Amniotic stem cell (primary cell): ENCODE measurements at regions not wholly inside any gene's neighbourhood (a gene's known extent, or its start where the extent isn't known, plus 50 kb on each side); places are given as distances from the start of the nearest gene placed in this dataset.

ENCODE experiments used
- DNase-seq: peaks from one replicate; lab custom pipeline; 2025; lab: John Stamatoyannopoulos, UW

DNA sequence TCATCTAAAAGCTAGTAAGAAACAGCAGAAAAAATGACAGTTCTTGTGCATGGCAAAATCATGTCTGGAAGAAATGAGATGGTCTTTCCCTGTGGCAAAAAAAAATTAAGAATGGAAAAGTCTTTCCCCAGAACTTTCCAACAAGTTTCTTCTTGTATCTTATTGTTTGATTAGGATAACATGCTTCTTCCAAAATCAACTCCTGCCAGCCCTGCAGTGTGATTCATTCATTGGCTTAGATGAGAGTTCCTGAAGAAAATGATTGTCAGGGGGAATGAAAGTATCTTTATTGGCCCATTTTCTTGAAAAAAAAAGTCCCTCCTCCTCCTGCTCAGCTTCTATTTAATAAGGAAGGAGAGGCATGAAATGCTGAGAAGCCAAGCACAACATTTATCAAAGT lies 407.7 kb downstream of the ARAP2 start:
- no peak for DNase-seq

DNA sequence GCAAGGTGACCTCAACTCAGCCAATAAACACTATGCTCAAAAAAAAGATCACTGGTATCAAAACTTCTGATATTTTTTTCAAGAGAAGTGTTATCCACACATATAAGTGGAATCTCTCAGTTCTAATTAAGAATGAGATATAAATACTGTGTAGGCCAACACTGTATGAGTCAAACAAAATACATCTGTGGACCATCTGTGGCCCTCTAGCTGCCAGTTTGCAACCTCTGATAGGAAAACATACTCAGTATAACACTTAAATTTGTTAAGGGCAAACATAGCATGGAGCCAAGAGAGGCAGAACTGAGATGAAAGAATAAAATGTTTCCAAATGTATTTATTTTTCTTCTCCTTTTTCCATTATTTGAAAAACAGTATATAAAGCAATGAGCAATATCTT lies 377.3 kb downstream of the ARAP2 start:
- no peak for DNase-seq

DNA sequence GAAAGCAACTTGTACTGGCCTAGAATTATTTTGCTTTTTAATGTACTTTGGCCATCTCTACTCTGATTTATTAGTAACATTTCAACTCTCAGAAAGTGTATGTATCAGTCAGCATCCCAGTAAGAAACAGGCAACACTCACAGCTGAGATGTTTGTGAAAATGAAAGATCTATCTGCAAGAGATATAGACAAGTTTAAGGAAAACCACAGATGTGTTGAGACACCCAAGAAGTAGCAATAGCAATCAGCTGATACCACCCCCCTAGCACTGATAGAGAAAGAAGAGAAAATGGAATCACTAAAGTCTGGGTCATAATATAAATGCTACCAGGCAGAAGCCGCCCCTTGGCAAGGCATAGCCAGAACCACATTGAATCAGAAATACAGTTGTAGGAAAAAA lies 372.0 kb downstream of the ARAP2 start:
- DNase-seq, result no peak

DNA sequence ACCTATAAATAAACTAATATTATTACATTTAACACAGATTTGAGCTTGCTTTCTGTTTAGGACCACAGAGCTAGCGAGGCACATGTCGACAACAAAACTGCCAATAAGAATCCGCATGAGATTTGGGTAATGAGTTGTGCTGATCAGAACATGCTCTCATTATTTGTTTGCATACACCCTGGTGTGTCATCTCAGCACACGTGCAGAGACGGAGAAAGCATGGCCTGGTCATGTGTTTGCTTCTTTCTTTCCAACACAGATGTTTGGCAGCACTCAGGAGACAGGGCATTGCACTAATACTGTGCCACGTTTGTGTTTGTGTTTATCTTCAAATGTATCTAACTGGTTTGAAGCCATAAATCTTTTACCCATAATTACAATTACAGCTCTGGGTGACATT lies 364.8 kb downstream of the ARAP2 start:
- no peak for DNase-seq

DNA sequence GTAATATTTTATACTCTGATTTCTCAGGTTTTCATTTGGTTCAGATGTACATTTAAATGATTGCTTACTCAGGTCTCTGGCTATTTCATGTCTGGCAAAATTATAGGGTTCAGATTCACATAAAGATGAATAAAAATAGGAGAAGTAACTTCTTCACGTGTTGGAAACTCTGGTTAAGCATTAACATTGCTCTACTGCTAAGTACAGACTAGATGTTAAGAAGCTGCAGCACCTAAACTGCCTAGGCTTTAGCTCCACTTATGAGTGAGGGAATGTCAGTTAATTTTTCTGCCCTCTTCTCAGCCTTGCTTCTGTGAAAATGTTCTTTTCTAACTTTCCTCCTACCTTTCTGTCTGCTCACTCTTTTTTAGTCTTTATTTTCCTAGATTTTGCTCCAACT lies 361.2 kb downstream of the ARAP2 start:
- no peak for DNase-seq

DNA sequence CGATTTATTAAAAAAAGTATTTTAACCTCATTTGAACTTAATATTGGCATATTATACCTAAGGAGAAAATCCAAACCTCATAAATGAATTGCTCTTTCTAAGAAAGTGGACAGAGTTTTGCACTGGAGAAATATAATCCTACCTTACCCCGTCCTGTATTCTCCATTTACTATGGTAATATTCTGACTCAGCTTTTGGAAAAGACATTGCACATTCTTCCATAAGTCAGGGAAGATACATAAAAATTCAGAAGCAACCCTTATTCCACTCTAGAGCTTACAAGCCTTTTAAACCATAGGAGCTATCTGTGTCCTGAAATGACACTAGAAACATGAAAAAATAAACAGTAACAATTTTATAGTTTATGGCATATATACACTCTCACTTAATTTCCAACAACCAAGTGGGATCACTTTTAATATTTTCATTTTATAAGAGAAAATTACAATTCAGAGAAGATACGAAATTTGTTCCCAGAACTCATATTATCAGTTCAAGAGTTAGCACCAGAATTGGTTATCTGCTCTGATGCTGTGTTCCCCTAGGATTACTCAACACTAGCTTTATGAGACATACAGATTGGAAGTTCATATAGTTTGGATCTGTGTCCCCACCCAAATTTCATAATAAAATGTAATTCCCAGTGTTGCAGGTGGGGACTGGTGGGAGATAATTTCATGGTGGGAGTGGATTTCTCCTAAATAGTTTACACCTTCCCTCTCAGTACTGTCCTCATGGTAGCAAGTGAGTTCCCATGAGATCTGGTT lies 359.4 kb downstream of the ARAP2 start:
- no peak for DNase-seq

DNA sequence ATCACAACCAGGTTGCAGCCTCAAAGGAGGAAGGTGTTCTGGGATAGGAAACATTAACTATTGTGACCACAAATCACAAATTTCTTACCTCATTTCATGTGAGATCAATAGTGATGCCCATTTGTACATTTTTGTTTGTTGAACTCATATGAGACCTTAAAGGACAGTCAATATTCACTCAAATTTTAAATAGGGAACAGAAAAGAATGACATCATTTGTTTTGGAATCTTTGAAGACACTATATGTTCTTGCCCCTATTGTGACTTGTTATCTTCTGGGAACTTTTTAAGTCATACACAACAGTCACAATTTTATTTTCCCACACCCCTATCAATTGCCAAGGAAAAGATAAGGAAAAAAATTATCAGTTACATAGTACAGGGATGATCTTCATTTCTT lies 346.5 kb downstream of the ARAP2 start:
- no peak for DNase-seq

DNA sequence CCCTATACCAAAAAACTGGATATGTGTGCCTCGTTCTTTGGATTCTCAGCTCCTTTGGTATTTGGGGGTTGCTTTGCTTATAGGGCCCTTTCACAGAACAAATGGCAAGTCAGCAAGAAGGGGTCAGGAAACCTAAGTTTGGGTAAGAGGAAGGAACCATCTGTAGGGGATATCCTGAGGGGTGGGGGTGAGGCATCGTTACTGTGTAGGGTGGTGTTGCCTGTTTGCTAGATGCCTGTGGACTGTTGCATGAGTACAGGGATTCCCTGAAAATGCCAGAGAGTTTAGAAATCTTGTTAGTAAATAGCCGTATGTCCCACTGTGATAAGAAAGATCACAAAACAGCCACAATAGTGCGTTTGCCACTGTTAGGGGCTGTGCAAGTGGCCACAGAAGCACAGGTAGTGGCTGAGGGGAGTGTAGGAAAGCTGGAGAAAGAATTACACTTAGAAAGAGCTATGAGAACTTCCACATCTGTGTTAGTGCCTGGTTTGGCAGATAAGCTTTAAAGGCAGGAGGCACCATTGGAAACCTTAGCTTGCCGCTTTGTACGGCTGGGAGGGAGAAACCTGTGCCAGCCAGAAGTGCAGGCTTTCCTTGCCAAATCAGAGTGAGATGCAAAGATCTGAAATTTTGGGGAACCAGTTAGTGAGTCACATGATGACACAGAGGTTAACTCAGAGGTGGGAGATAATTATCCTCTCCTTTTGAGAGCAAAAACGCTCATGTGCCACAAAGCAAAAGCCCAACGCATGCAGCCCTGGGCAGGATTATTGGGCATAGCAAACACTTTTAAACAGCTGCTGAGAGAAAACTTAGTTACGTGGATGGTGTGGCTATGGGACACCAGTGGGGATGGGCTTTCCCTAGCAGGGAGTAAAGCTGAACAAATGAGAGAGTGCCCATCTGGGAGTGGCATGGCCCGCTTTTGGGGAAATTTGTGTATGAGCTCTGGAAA lies 343.7 kb downstream of the ARAP2 start:
- DNase-seq, result no peak

DNA sequence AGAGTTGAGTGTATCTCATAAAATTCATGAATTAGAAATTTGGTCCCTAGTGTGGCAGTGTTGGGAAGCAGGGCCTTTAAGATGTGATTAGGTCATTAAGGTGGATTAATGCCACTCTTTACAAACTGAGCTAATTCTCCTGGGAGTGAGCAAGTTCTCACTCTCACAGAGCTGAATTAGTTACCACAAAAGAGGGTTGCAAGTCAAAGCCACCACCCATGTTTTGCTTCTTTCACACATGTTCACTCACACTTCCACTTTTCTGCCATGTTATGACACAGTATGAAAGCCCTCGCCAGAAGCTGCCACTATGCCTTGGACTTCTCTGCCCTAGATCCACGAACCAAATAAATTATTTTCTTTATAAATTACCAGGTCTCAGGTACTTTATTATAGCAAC lies 332.1 kb downstream of the ARAP2 start:
- no peak for DNase-seq

DNA sequence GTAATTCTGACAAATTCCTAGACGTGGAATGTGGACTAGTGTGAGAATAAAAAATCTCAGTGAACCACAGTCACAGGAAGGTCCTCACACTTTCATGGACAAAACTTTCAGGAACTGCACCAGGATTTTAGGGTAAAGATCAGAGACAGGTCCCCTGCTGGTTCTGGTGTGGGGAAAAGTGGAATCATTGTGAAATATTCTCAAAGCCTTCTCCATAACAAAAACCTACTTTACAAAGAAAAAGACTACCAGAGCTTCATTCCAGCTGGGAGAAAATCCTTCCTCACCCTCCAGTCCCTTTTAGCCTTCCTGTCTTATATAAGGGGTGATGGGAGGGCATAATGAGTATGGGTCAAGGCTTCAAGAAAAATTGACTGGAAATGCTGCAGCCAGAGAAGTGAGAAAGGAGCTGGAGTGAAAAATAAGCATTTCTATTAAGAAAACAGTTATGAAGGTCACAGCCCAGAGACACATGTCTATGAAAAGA lies 325.8 kb downstream of the ARAP2 start:
- no peak for DNase-seq

DNA sequence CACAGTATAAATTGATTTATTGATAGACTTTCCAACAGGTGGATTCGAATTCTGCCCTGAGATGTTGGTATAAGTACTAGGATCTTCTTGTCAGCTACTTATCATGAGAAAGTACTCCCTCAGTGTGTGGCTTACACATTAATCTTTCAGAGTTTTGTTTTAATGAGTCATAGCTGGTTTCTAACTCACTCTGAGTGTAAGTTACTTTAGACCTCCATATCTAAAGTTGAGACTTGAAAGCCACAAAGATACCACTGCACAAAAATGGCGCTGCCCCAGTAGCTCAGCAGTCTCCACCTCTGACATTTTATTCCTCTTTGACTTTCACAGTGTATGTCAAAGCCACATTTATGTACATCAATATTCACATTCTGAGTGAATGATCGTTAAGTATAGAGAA lies 318.5 kb downstream of the ARAP2 start:
- DNase-seq, result no peak

DNA sequence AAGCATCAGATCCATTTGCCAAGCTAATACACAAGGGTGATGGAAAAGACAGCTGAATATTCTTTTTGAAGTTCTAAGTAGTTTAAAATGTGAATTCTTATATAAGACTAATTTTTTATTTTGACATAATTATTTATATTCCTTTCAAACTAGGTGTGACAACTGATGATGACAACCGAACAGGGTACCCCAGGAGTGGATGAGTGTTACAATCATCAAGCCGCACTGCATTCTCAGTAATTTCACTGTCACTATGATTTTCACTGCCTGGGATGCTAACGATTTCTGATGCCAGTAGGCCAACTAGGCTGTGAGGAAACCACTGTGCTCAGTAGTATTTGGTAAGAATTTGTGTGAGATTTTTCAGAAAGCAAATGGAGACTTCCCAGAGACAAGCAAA lies 317.5 kb downstream of the ARAP2 start:
- DNase-seq, result no peak

DNA sequence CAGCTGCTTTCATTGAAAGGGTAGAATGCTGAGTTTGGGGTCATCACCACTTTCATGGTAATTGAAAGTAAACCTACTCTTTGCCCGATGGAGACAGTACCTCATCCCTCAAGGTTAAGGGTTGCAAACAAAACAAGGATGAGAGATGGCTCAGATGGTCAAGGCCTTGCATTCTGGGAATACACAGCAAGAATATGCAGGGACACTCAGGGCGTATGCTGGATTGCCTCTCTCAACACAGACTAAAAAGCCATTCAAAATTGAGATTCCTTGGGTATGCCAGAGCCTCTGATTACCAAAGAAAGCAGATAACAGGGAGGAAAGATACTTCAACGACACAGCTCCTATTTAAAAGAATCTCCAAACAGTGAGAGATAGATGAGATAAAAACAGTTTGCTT lies 310.4 kb downstream of the ARAP2 start:
- DNase-seq, result no peak

DNA sequence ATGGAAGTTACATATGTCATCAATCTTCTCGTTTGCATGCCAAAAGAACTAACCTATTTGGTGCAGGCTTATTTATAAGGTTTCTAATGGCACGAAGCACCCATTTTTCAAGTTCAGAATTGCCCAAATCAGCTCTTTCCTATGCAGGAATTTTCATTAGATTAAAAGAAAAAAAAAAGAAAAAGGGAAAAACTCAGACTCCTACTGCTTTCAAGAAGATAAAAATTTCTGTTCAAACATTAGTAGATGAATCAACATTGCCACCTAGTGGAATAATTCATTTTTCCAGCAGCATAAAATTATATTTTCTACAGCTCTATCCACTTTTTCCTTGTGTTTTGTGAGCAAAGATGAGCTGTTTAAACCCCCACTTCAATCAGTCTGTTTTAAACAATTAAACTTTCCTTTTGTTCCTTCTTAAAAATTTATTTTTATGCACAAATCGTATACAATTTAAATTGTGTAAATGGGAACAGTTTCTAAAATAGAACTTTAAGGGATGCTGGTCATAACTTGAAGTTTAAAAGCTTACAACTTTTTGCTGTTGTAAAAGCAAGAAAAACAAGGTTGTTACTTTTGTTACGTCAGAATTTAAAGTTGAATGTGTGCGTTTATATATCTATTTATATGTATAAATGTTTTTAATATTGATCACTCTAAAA lies 309.9 kb downstream of the ARAP2 start:
- DNase-seq, result peak; percentile 1

DNA sequence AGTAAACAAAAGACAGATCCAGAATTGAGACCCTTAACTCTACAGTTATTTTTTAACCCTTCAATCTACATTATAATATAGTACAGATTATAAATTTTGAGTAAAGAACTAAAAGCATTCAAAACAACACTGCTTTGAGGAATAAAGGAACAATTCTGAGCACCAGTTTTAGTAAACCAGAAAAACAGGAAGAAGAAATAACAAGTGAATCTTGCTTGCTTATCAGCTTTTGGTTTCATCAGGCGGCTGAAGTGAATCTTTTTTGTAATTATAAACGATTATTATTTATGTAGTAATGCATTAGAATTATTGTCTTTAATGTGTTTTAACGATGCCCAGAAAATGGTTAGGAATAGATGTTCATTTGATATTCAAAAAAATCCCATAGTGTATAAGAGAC lies 305.4 kb downstream of the ARAP2 start:
- no peak for DNase-seq

DNA sequence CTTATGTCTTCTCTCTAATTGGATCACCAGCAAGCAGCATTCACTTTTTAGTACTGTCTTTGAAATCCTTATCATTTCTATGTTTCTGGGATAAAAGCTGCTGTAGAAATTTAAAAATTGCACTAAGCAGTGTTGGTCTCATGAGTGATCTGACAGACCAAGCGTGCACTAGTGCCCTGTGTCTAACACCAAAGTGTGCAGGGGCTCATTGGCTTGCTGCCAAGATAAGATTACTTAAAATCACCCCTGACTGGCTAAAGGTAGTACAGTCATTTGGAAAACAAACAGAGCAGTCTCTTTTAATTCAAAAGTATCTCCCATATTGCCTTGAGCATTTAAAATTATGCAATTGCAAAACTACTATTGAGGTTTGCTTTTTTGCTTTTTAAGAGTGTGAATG lies 304.6 kb downstream of the ARAP2 start:
- no peak for DNase-seq

DNA sequence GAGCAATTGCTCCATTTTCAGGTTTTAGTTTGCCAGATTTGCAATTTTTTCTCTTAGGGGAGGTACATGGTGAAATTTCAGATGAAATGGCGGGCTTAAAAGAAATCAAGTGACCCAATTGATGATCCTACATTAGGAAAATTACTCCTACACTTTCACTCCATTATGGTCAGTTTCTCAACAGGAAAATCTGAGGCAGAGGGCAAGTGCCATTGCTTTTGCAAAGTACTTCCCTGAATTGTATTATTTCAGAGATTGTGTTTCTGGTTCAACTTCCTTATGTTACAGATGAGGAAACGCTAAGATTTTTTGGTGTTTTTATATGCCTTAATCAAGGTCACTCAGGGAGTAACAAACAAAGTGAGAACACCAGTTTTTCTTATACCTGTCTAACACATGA lies 302.2 kb downstream of the ARAP2 start:
- DNase-seq, result no peak

DNA sequence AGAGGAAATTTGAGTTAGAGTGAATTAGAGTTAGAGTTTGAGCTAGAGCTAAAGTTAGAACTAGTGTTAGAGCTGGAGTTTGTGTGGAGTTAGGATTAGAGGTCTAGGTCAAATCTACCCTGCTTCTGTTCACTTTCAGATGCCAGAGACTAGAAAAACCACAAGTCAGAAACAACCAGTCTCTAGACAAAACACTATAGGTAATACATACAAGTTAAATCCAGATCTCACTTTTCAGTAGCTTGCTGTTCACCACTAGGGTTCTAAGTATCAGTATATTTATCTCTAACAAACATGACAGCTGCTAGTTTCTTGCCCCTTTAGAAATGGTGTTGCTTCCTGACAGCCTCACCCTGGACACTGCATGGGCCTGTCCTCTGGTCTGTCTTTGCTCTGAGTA lies 300.7 kb downstream of the ARAP2 start:
- DNase-seq, result no peak

DNA sequence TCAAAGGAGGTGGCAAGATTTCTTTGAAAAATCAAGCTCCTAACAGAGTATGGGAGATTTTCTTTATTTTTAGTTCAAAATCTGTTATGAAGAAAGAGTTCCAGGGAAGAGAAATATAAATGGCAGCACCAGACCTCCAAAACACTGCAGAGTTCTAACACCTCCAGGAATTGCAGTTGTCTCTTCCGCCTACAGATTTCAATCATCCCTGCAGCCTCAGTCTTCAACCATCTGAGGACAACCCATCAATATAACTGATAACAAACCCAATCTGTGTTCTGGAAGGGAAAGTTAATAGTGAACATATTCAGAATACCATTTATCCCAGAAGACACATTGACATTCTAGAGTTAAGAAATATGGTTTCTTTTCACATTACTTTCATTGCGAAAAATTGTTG lies 296.1 kb downstream of the ARAP2 start:
- DNase-seq, result no peak

DNA sequence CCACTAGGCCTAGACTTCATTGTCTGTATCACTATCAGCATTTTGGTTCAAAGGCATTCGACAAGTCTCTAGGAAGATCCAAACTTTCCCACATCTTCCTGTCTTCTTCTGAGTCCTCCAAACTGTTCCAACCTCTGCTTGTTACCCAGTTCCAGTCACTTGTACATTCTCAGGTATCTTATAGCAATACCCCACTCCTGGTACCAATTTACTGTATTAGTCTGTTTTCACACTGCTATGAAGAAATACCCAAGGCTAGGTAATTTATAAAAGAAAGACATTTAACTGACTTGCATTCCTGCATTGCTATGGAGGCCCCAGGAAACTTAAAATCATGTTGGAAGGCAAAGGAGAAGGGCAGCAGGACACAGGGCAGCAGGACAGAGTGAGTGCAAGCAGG lies 293.9 kb downstream of the ARAP2 start:
- no peak for DNase-seq

DNA sequence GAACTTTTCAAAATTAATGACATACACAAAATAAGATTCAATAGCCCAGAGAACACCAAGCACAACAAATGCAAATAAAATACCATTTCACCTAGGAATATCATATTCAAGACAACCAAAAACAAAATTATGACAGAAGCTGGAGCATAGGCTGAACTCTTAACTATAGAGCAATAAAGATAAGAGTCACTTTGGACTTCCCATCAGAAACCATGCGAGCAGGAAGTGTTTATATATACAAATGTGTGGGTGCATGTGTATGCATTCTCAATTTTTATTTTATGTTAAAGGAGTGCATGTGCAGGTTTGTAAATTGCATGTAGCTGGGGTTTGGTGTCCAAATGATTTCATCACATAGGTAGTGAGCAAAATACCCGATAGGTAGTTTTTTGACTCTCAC lies 291.6 kb downstream of the ARAP2 start:
- DNase-seq, result no peak

DNA sequence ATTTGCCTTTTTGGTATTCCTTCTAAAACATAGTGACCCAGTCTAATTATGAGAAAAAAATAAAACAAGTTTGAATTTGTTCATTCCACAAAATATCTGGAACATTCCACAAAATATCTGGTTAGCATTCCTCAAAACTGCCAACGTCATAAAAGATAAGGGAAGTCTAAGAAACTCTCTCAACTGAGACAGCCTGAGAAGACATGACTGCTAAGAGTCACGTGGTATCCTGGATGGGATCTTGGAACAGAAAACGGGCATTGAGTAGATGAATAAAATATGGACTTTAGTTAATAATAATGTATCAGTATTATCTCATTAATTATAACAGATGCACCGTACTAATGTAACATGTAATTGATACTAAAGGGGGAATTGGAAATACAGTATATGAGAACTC lies 280.9 kb downstream of the ARAP2 start:
- no peak for DNase-seq
